ENCODE measurements at regions not wholly inside any gene's neighbourhood (a gene's known extent, or its start where the extent isn't known, plus 50 kb on each side); places are given as distances from the start of the nearest gene placed in this dataset.
"Not testable (repeated sequence)": the region's sequence is repeated elsewhere in the genome, so short reads cannot be mapped to it uniquely, and the experiment has no call there.

DNA sequence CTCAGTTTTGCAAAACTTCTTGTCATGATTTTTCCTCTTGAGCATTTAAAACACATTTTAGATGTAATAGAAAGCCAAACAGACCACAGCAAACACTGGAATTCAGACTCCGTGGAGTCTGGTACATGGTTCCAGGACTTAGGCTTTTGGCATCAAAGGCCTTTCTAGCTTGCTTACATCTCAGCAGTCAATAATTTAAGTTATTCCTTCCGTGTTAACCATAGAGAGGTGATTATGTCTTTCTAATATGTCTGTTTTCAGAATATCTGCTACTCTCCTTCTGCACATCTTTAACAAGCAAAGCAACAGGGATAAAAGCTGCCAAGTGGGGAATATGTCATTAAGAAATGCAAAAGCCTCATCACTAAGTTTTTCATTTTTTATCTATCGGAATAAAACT, 171.7 kb upstream of the CRBN start:
- Histone ChIP-seq H2AK5ac (ENCODE audit: low read length) (no peak overlapping the region), H4K91ac (ENCODE audit: low read depth, low read length) (no peak overlapping the region), H3K36me3 (ENCODE audit: control insufficient read depth in 1 of 2, insufficient read depth in 2 of 2, low read length in 2 of 2) (no peaks in the 10 kb centered on the region), H3K23ac (ENCODE audit: low read length) (no peak overlapping the region), H3K79me1 (ENCODE audit: low read length) (no peaks in the 10 kb centered on the region), H3K4ac (ENCODE audit: low read depth, low read length) (no peak overlapping the region), H3K4me3 (ENCODE audit: low read depth, low read length) (no peak overlapping the region), H3K27ac (ENCODE audit: low read depth, low read length) (no peak overlapping the region), H3K79me2 (ENCODE audit: control insufficient read depth, insufficient read depth, low read length, poor library complexity) (no peaks in the 10 kb centered on the region), H3K27me3 (ENCODE audit: insufficient read depth, low read length) (no peaks in the 10 kb centered on the region), H3K9ac (ENCODE audit: low read length) (no peak overlapping the region), H4K12ac (ENCODE audit: low read depth, low read length) (no peak overlapping the region), H3K4me1 (ENCODE audit: control insufficient read depth in 1 of 2, insufficient read depth in 2 of 2, low read length in 2 of 2) (no peaks in the 10 kb centered on the region), H3K4me2 (ENCODE audit: low read length) (no peak overlapping the region), H2BK5ac (ENCODE audit: low read depth, low read length, poor library complexity) (no peak overlapping the region), H3K14ac (ENCODE audit: low read length) (no peak overlapping the region), H4K8ac (ENCODE audit: low read depth, low read length) (no peak overlapping the region), H2BK120ac (ENCODE audit: insufficient read depth, low read length, poor library complexity) (no peak overlapping the region), H2AFZ (ENCODE audit: insufficient read depth, low read length, poor library complexity) (no peak overlapping the region), H3K18ac (ENCODE audit: low read length) (no peak overlapping the region), H3K9me3 (ENCODE audit: insufficient read depth, low read depth, low read length) (peaks cover 3% of the 10 kb centered on the region), H2BK12ac (ENCODE audit: low read length) (no peak overlapping the region)
- no peak for DNase-seq
- WGBS (ENCODE audit: extremely low coverage, insufficient coverage, insufficient read length) = no CpG with 5 or more reads among the region's 3 CpGs

DNA sequence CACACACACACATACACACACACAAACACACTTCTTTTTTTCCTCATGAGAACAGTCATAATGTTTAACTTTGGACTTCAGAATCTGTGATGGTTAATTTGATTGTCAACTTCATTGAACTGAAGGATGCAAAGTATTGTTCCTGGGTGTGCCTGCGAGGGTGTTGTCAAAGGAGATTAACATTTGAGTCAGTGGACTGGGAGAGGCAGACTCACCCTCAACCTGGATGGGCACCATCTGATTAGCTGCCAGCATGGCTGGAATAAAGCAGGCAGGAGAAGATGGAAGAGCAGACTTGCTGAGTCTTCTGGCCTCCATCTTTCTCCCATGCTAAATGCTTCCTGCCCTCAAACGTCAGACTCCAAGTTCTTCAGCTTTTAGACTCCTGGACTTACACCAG, 167.6 kb upstream of the CRBN start:
- H2BK12ac ChIP-seq (ENCODE audit: low read length); H3K4me2 ChIP-seq (ENCODE audit: low read length); H3K4me3 ChIP-seq (ENCODE audit: low read depth, low read length); H2AFZ ChIP-seq (ENCODE audit: insufficient read depth, low read length, poor library complexity); H2BK120ac ChIP-seq (ENCODE audit: insufficient read depth, low read length, poor library complexity); H3K79me2 ChIP-seq (ENCODE audit: control insufficient read depth, insufficient read depth, low read length, poor library complexity); H4K12ac ChIP-seq (ENCODE audit: low read depth, low read length); H4K91ac ChIP-seq (ENCODE audit: low read depth, low read length); H3K36me3 ChIP-seq (ENCODE audit: control insufficient read depth in 1 of 2, insufficient read depth in 2 of 2, low read length in 2 of 2); H3K9ac ChIP-seq (ENCODE audit: low read length); H4K8ac ChIP-seq (ENCODE audit: low read depth, low read length); H2AK5ac ChIP-seq (ENCODE audit: low read length); H3K9me3 ChIP-seq (ENCODE audit: insufficient read depth, low read depth, low read length); H2BK5ac ChIP-seq (ENCODE audit: low read depth, low read length, poor library complexity); H3K27ac ChIP-seq (ENCODE audit: low read depth, low read length); H3K4ac ChIP-seq (ENCODE audit: low read depth, low read length); H3K79me1 ChIP-seq (ENCODE audit: low read length); H3K4me1 ChIP-seq (ENCODE audit: control insufficient read depth in 1 of 2, insufficient read depth in 2 of 2, low read length in 2 of 2); H3K23ac ChIP-seq (ENCODE audit: low read length); DNase-seq; H3K14ac ChIP-seq (ENCODE audit: low read length); H3K18ac ChIP-seq (ENCODE audit: low read length); H3K27me3 ChIP-seq (ENCODE audit: insufficient read depth, low read length): not testable (repeated sequence)
- no CpG with 5 or more reads among the region's 2 CpGs for WGBS (ENCODE audit: extremely low coverage, insufficient coverage, insufficient read length)

DNA sequence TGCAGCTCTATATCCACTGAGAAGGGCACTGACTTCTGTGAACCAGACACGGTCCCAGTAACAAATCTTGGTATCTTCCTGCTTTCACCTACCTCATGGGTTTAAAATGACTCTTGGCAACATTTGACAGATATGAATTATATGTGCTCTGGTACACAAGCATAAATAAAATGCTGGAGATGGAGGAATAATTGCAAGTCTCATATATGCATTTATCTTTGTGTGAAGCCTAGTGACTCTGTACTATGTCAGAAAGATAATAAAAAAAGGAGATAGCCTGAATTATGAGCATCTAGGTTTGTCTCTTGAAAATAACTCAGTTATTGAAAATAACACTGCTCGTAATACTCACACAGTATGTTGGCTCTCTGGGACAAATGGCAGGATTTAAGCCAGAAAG, 167.1 kb upstream of the CRBN start:
- H3K4me1 ChIP-seq (ENCODE audit: control insufficient read depth in 1 of 2, insufficient read depth in 2 of 2, low read length in 2 of 2) = no peaks in the 10 kb centered on the region
- no peak overlapping the region for H2BK5ac ChIP-seq (ENCODE audit: low read depth, low read length, poor library complexity)
- H3K4ac ChIP-seq (ENCODE audit: low read depth, low read length) = no peak overlapping the region
- no peak overlapping the region for H4K12ac ChIP-seq (ENCODE audit: low read depth, low read length)
- no peak overlapping the region for H2BK12ac ChIP-seq (ENCODE audit: low read length)
- no peaks in the 10 kb centered on the region for H3K9me3 ChIP-seq (ENCODE audit: insufficient read depth, low read depth, low read length)
- no peak for DNase-seq
- H3K14ac ChIP-seq (ENCODE audit: low read length) = no peak overlapping the region
- no peak overlapping the region for H3K4me3 ChIP-seq (ENCODE audit: low read depth, low read length)
- H3K79me2 ChIP-seq (ENCODE audit: control insufficient read depth, insufficient read depth, low read length, poor library complexity) = no peaks in the 10 kb centered on the region
- H3K79me1 ChIP-seq (ENCODE audit: low read length) = no peaks in the 10 kb centered on the region
- H3K36me3 ChIP-seq (ENCODE audit: control insufficient read depth in 1 of 2, insufficient read depth in 2 of 2, low read length in 2 of 2) = no peaks in the 10 kb centered on the region
- no peaks in the 10 kb centered on the region for H3K27me3 ChIP-seq (ENCODE audit: insufficient read depth, low read length)
- H4K8ac ChIP-seq (ENCODE audit: low read depth, low read length) = no peak overlapping the region
- H3K4me2 ChIP-seq (ENCODE audit: low read length) = no peak overlapping the region
- H2AK5ac ChIP-seq (ENCODE audit: low read length) = no peak overlapping the region
- no peak overlapping the region for H3K18ac ChIP-seq (ENCODE audit: low read length)
- WGBS (ENCODE audit: extremely low coverage, insufficient coverage, insufficient read length) = no CpG with 5 or more reads among the region's 2 CpGs
- H4K91ac ChIP-seq (ENCODE audit: low read depth, low read length) = no peak overlapping the region
- H3K27ac ChIP-seq (ENCODE audit: low read depth, low read length) = no peak overlapping the region
- H2AFZ ChIP-seq (ENCODE audit: insufficient read depth, low read length, poor library complexity) = no peak overlapping the region
- no peak overlapping the region for H3K9ac ChIP-seq (ENCODE audit: low read length)
- H3K23ac ChIP-seq (ENCODE audit: low read length) = no peak overlapping the region
- no peak overlapping the region for H2BK120ac ChIP-seq (ENCODE audit: insufficient read depth, low read length, poor library complexity)

DNA sequence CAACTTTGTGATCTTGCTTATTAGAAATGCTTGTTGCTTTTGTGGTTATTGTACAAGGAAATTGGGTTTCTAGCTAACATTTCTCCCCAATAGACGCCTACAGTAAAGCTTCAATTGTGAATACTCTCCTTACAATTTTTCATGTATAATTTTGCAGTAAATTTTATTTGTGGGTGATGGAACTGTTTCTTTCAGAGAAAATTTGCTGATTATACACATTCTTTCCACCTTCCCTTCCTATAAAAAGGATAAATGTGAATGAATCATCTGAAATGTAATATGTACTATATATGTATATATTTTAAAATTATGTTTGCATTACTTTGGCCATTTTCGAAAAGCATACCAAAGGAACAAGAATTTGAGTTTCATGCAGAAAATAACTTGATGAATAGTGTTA, 162.7 kb upstream of the CRBN start:
- Histone ChIP-seq H3K18ac (ENCODE audit: low read length) (no peak overlapping the region), H4K12ac (ENCODE audit: low read depth, low read length) (no peak overlapping the region), H3K9me3 (ENCODE audit: insufficient read depth, low read depth, low read length) (no peaks in the 10 kb centered on the region), H3K79me1 (ENCODE audit: low read length) (no peaks in the 10 kb centered on the region), H2BK5ac (ENCODE audit: low read depth, low read length, poor library complexity) (no peak overlapping the region), H3K4me1 (ENCODE audit: control insufficient read depth in 1 of 2, insufficient read depth in 2 of 2, low read length in 2 of 2) (no peaks in the 10 kb centered on the region), H3K9ac (ENCODE audit: low read length) (no peak overlapping the region), H3K23ac (ENCODE audit: low read length) (no peak overlapping the region), H3K4me2 (ENCODE audit: low read length) (no peak overlapping the region), H3K14ac (ENCODE audit: low read length) (no peak overlapping the region), H3K79me2 (ENCODE audit: control insufficient read depth, insufficient read depth, low read length, poor library complexity) (no peaks in the 10 kb centered on the region), H3K27me3 (ENCODE audit: insufficient read depth, low read length) (no peaks in the 10 kb centered on the region), H4K91ac (ENCODE audit: low read depth, low read length) (no peak overlapping the region), H2BK120ac (ENCODE audit: insufficient read depth, low read length, poor library complexity) (no peak overlapping the region), H2AFZ (ENCODE audit: insufficient read depth, low read length, poor library complexity) (no peak overlapping the region), H3K4me3 (ENCODE audit: low read depth, low read length) (no peak overlapping the region), H3K36me3 (ENCODE audit: control insufficient read depth in 1 of 2, insufficient read depth in 2 of 2, low read length in 2 of 2) (no peaks in the 10 kb centered on the region), H2BK12ac (ENCODE audit: low read length) (no peak overlapping the region), H4K8ac (ENCODE audit: low read depth, low read length) (no peak overlapping the region), H3K4ac (ENCODE audit: low read depth, low read length) (no peak overlapping the region), H3K27ac (ENCODE audit: low read depth, low read length) (no peak overlapping the region), H2AK5ac (ENCODE audit: low read length) (no peak overlapping the region)
- DNase-seq = no peak
- no CpG with 5 or more reads among the region's 2 CpGs for WGBS (ENCODE audit: extremely low coverage, insufficient coverage, insufficient read length)

Measured in trophoblast cell (in vitro differentiated cells and primary cell).